NCI-H2107 (cell line): ENCODE measurements at regions not wholly inside any gene's neighbourhood (a gene's known extent, or its start where the extent isn't known, plus 50 kb on each side); places are given as distances from the start of the nearest gene placed in this dataset.

ENCODE experiments used
- DNase-seq: peaks from one replicate; lab custom pipeline; 2025; lab: John Stamatoyannopoulos, UW

DNA sequence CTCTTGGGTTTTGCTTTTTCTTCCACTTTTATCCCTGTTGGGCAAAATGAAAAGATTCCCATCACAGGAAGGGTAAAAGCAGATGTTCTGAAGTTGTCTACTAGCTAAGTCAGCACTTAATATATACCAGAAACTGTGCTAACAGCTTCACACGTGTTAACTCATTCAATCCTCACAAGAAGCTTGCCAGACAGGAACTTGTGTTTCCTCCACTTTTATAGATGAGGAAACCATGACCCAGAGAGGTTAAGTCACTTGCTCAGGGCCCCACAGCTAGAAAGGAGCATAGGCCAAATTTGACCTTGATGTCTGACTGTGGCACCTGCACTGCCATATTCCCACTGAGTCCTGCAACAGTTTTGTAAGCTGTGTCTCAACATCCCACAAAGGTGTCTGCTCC, 76.8 kb upstream of the EPC2 start:
- DNase-seq, result no peak

DNA sequence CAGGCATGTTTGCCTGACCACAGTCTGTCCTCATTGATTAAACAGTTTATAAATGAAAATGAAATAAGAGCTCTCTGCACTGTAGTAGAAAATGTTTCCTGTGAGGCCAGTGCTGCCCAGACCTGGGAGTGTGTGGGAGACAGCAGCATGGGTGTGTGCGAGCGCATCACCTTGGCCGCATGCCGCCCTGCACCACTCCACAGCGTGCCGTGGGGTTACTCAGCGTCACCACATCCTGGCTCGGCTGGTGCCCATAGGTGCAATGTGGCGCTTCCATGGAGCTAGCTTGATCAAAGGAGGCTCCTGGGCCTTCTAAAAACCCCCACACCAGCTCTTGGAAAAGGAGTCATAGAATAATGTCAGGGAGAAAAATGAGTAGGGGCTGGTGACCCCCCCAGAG, 76.0 kb upstream of the EPC2 start:
- no peak for DNase-seq

DNA sequence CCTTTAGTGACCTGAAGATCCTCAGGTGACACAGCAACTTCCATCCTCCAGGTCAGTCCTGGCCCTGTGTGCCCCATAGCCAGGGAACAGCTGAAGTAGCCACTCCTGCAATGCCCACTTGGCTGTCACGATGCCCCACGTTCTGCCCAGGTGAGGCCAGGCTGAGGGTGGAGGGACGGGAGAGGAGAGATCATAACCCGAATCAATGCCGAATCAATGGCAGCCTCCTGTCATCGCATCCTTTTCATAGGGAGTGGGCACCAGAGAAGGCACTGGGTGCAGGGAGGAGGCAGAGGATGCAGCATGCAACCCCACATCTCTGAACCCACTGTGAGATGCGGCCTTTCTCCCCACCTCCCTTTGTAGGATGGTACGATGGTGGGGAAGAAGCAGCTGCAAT, 75.3 kb upstream of the EPC2 start:
- DNase-seq, result no peak

DNA sequence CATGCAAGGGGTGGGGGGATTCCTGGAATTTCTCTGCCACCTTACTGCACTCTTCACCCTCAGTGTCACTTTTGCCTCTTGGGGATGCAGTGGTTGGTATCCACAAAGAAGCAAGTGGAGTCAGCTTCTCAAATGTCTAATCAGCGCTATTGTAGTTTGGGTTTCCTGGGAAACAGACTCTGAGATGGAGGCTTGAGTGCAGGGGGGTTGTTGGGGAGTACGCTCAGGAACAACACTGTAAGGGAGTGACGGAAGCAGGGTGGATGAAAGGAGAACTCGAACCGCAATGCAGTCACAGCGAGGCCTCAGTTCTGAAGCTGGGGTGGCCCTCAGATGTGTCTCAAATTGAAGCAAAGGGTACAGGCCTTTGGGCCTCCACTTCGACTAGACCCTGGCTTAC, 73.6 kb upstream of the EPC2 start:
- DNase-seq, result peak; percentile 69

GRCh38 chr2:148577845-148578492, 66.6 kb upstream of the EPC2 start:
- no peak for DNase-seq

GRCh38 chr2:148578493-148578884, 66.1 kb upstream of the EPC2 start:
- DNase-seq, result no peak

DNA sequence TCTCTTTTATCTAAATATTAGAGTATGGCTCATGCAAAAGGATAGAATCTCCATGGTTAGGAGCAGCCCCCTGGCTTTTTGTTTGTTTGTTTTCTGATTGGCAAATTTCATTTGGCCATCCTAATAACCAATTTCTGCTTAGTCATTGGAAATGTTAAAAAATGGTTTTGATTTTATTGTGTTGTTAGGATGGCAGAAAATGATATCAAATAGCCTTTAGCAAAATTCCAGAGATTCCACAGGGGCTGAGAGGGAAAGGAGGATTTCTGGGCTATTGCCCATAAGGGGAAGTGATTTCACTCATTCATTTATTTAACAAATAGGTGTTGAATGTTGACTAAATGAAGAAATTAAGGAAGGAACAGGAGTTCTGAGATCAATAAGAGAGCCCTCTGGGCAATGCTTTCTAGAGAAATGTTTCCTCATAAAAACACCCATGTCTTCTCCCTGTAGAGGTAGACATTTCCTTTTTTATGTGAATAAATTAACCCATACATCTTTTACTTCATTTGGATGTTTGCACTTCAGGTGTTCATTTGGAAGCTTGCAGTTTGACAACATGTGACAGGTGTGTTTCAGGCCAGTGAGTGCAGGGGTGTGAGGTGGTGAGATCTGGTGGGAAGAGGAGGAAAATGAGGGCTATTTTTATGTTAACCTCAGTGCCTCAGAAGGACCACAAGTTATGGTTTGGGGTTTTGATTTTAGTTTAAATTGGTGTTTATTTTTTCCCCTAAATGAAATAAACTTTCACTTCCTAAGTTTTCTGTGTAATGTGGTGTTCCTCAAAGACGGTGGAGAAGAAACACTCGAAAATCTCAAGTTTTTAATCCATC, 61.7 kb upstream of the EPC2 start:
- DNase-seq, result no peak

DNA sequence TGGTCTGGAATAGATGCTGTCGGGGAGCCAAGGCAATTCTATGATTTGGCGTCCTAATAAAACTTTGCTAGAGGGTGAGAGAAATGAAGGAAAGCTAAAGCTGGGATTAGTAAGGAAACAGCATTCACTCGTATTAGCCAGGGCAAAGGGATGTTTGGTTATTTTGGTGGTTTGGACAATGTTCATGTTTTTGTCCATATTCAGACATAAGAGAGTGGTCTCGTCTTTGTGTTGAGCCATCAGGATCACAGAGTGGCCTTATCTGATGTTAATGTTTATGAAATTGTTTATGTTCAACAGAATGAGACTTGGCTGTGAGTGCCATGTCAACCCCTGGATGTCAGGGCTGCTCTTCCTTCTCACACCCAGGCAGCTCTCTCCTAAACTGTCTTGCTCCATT, 58.9 kb upstream of the EPC2 start:
- DNase-seq, result no peak

DNA sequence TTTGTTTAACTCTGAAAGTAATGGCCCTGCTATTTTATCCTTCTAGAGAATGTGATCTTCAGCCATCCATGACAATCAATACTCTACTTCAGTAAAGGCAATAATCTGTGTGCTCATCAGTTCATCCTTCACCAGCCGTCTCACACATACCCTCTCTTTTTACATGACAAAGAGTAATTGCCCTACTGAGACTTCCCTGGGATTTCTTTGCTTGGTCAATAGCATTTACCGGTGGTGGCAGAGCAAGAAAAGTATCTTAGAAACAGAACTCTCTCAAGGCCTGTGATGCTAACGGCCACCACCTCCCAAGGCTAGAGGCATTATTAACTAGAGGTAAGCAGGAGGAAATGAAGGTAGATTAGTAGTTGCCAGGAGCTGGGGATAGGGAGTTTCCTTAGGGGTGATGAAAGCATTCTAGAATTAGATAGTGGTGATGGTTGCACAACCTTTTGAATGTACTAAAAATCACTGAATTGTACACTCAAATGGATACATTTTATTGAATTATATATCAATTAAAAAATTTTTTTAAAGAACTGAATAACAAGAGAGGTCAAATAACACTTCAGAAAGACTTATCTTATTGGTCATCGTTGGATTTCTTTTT, 57.9 kb upstream of the EPC2 start:
- no peak for DNase-seq

DNA sequence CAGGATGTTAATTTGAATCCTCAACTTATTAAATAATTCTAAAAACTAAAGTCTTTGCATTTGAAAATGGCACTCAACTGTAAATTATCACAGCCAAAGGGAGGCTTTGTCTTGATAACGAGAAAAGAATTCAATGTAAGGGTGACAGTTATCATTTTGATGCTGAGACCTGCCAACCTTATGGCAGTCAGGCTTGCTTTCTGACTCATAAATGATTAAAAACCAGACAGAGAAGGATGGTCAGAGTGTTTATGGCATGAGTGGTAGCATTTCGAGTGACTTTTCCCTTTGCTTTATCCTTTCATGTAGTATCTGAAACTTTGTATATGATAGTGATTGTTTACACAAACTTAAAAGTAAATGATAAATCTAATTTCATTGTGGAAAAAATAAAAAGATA, 53.9 kb upstream of the EPC2 start:
- DNase-seq, result no peak

GRCh38 chr2:148592791-148593190, 51.8 kb upstream of the EPC2 start:
- no peak for DNase-seq

GRCh38 chr2:148593421-148593820, 51.1 kb upstream of the EPC2 start:
- DNase-seq, result no peak

DNA sequence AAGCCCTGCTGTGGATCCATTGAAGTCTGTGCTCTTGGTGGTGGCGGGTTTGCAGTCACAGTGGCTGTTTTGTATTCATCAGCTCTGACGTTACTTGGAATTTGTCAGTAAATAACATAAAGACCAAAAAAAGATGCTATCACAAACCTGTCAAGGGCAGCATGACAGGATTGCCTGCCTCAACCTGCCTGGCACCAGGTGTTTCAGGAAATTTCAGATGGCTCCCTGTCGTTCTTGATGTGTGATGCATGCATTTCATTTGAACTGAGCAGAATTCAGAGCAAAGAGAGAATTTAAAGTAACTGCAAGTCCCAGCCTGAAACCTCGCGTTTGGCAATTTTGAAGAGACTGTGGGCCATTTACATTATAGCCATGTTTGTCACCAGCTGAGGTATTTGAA, 50.3 kb upstream of the EPC2 start:
- DNase-seq, result no peak
